ENCODE measurements at regions not wholly inside any gene's neighbourhood (a gene's known extent, or its start where the extent isn't known, plus 50 kb on each side); places are given as distances from the start of the nearest gene placed in this dataset.
A peak's percentile ranks its signal among the peaks of the same experiment; 100 is the strongest.

- H3K4me3 ChIP-seq (ENCODE audit: low read depth, low read length): no peak overlapping the region
- TF ChIP-seq CTCF (conservative IDR thresholded peaks at IDR 0.05; ENCODE audit: low read depth, low read length): no peak
- no peak for DNase-seq (ENCODE audit: low read depth)
Observed at GRCh38 chr10:109007514-109007913, 915.8 kb downstream of the XPNPEP1 start.

DNA sequence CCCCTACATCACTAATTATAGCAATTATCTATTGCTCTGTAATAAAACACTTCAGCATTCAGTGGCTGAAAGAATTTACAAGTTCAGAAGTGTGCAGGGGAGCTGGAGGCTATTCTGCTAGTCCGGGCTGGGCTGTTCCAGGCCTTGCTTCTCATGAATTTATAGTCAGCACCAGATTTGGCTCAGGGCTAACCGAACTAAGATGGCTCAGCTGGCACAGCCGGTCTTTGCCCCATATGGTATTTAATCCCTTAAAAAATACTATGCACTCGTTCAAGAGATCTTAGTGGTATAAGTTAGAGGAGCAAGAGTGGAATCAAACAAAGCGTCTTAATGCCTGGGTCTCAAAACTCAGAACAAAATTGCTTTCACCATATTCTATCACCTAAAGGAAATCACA lies 932.9 kb downstream of the XPNPEP1 start:
- TF ChIP-seq CTCF (conservative IDR thresholded peaks at IDR 0.05; ENCODE audit: low read depth, low read length): no peak
- no peak for DNase-seq (ENCODE audit: low read depth)
- H3K4me3 ChIP-seq (ENCODE audit: low read depth, low read length): no peak overlapping the region

GRCh38 chr10:108989976-108990375 lies 933.3 kb downstream of the XPNPEP1 start:
- DNase-seq (ENCODE audit: low read depth): no peak
- no peak for TF ChIP-seq CTCF (conservative IDR thresholded peaks at IDR 0.05; ENCODE audit: low read depth, low read length)

DNA sequence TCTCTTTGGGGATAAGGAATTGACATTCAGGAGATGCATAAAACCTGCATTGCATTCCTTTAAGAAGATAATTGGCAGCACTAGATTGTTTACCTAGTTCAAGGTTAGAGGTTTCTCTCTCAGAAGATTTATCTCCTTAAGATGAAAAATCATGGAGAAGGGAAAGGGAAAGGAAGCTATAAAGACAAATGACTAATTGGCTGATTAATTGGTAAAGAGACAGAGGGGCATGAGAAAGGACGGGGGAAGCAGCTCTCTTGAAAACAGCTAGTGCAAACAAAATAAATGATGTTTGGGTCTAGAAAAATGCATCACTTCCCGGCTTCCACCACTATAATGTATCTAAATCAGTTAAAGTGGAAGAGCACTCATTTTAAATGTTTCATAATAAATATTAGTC lies 941.2 kb downstream of the XPNPEP1 start:
- DNase-seq (ENCODE audit: low read depth): no peak
- TF ChIP-seq CTCF (conservative IDR thresholded peaks at IDR 0.05; ENCODE audit: low read depth, low read length): no peak
- H3K4me3 ChIP-seq (ENCODE audit: low read depth, low read length): no peak overlapping the region

More at GRCh38 chr10:108989976-108990375, 933.3 kb downstream of the XPNPEP1 start:
- H3K4me3 ChIP-seq (ENCODE audit: low read depth, low read length): no peak overlapping the region

GRCh38 chr10:108980869-108981268 lies 942.4 kb downstream of the XPNPEP1 start:
- DNase-seq (ENCODE audit: low read depth): no peak
- no peak for TF ChIP-seq CTCF (conservative IDR thresholded peaks at IDR 0.05; ENCODE audit: low read depth, low read length)
- H3K4me3 ChIP-seq (ENCODE audit: low read depth, low read length): no peak overlapping the region

GRCh38 chr10:108975459-108976058 lies 947.8 kb downstream of the XPNPEP1 start:
- H3K4me3 ChIP-seq (ENCODE audit: low read depth, low read length): no peak overlapping the region
- DNase-seq (ENCODE audit: low read depth): no peak
- no peak for TF ChIP-seq CTCF (conservative IDR thresholded peaks at IDR 0.05; ENCODE audit: low read depth, low read length)

DNA sequence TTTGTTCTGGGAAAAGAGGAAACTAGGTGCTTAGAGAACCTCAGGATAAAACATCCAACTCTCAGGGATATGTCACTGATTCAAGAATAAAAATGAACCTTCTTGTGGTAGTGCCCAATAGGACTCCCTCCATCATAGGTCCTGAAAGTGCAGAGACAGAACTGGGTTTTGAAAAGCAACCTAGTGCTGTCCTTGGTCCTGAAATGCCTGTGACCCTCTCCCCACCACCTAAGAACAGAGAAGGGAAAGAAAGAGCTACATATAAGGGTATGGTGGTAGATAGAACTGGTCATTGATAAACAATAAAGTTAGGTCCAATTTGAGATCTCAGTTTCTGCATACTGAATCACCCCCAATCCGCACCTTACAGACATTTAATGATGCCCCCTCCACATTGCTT lies 953.3 kb downstream of the XPNPEP1 start:
- TF ChIP-seq CTCF (conservative IDR thresholded peaks at IDR 0.05; ENCODE audit: low read depth, low read length): no peak
- no peak overlapping the region for H3K4me3 ChIP-seq (ENCODE audit: low read depth, low read length)
- peak; percentile 34 for DNase-seq (ENCODE audit: low read depth)
